ENCODE measurements at regions not wholly inside any gene's neighbourhood (a gene's known extent, or its start where the extent isn't known, plus 50 kb on each side); places are given as distances from the start of the nearest gene placed in this dataset.
"Not testable (repeated sequence)": the region's sequence is repeated elsewhere in the genome, so short reads cannot be mapped to it uniquely, and the experiment has no call there.

DNA sequence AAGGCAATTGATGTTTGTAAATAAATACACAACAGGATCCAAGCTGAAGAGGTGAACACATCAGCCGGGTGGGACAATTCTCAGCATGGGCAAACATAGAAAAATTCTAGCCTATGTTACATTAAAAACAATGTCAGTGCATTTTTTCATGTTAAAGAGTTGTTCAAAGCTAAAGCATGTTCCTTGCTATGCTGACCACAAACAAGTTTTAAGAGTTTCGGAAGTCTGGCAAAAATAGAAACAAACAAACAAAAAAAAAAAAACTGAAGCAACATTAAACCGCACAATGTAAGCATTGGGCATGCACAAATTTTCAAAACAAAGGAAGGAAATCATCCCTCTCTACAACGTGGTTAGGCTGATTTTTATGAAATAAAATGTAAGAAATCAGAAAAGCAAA, 185.8 kb downstream of the FOXD4L6 start:
- not testable (repeated sequence) for H3K4me3 ChIP-seq (ENCODE audit: low read depth, low read length); DNase-seq (ENCODE audit: low read depth)

DNA sequence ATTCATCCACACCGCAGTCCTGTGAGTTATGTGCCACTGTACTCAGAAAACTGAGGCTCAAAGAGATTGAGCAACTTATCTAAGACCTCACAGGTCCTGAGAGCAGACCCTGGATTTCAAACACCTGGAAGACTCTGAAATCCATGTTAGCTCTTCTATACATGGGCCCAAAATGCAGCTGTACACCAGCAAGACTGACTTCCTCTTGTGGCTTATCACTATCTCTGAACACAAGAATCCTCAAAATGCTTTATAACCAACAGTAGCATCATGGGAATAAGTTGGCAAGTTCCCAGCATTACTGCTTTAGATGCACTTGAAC, 188.6 kb downstream of the FOXD4L6 start:
- DNase-seq (ENCODE audit: low read depth); H3K4me3 ChIP-seq (ENCODE audit: low read depth, low read length): not testable (repeated sequence)

DNA sequence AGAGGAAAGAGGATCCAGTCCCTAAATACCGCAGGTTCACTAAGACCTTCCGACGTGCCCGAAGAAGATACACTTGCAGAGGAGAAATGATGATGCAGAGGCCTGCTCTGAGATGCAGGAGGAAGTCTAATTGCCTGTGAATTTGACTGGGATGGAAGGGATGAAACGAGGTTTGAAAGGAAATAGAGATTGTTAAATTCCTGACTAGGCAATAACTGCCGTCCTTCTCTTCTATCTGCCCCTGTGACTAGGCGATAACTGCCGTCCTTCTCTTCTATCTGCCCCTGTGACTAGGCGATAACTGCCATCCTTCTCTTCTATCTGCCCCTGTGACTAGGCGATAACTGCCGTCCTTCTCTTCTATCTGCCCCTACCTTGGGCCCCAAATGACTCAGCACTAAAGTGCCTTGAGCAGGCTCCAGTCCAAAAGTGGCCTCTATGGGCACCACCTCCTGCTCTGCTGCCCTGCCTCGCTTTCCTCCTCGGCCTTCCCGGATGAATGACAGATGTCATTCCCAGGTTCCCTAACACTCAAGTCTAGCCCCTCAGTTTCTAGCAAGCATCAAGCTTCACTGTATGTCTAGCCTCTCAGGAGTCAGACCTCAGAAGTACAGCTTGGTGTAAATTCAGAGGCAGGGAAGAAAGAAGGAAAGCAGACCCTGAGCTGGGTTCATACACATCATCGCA, 189.1 kb downstream of the FOXD4L6 start:
- DNase-seq (ENCODE audit: low read depth); H3K4me3 ChIP-seq (ENCODE audit: low read depth, low read length): not testable (repeated sequence)

DNA sequence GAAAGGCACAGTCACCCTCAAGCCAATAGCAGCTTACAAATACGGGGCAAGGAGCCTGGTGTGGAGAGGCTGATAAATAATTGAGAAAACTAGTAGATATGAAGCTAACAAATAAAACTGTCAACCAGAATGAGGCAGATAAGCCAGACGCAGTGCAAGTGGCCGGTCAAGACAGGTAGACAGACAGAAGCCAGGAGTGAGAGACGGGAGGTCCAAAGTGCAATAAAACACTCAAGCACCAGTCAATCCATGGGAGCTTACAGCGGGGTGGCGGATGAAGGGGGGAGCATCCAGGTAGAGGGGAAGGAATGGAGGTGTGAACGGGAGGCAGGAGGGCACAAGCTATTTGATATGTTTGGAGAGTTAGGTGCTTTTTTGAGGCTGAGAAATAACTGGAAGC, 193.1 kb downstream of the FOXD4L6 start:
- H3K4me3 ChIP-seq (ENCODE audit: low read depth, low read length), result no peak overlapping the region
- DNase-seq (ENCODE audit: low read depth), result no peak

DNA sequence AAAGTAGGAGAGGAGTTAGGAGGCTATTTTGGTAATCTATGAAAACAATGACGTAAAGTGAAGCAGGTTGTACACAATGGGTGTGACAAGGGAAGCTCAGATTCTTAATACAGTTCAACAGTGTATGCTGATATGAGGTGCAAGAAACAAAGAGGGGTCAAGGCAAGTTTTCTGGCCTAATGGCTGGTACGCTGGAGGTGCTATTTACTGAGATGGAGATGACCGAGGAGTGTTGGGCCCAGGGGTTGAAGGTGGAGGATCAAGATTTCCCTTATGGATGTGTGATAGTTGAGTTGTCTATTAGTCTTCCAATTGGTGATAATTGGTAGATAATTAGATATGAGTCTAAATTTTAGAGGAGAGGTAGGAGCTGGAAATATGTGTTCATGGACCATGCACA, 194.0 kb downstream of the FOXD4L6 start:
- not testable (repeated sequence) for H3K4me3 ChIP-seq (ENCODE audit: low read depth, low read length); DNase-seq (ENCODE audit: low read depth)

DNA sequence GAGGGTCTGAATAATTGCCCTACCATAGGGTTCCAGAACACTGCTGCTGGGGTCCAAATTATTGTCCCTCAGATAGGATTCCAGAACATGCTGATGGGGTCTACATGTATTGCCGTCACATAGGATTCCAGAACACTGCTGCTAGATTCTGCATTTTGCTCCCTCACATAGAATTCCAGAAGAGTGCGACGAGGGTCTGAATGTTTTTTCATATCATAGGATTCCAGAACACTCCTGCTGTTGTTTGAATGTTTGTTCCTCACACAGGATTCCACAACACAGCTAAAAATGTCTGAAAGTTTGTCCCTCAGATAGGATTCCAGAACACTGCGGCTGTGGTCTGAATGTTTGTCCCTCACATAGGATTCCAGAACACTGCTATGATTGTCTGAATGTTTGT, 198.1 kb downstream of the FOXD4L6 start:
- DNase-seq (ENCODE audit: low read depth); H3K4me3 ChIP-seq (ENCODE audit: low read depth, low read length): not testable (repeated sequence)

DNA sequence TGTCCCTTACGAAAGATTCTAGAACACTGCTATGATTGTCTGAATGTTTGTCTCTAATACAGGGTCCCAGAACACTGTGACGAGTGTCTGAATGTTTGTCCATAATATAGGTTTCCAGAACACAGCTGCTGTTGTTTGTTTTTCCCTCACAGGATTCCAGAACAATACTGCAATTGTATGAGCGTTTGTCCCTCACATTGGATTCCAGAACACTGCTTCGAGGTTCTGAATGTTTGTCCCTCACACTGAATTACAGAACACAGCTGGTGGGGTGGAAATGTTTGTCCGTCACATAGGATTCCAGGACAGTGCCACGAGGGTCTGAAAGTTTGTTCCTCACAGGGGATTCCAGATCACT, 199.0 kb downstream of the FOXD4L6 start:
- not testable (repeated sequence) for DNase-seq (ENCODE audit: low read depth)

DNA sequence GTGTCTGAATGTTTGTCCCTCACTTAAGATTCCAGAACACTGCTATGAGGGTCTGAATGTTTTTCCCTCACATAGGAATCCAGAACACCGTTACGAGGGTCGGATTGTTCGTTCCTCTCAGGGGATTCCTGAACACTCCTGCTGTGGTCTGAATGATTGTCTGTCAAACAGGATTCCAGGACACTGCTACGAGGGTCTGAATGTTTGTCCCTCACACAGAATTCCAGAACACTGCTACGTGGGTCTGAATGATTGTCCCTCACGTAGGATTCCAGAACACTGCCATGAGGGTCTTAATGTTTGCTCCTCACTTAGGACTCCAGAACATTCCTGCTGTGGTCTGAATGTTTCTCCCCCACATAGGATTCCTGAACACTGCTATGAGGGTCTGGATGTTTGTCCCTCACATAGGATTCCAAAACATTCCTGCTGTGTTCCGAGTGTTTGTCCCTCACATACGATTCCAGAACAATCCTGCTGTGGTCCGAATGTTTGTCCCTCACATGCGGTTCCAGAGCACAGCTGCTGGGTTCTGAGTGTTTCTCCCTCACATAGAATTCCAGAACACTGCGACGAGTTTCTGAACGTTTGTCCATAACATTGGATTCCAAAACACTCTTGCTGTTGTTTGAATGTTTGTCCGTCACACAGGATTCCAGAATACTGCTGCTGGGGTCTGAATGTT, 199.5 kb downstream of the FOXD4L6 start:
- DNase-seq (ENCODE audit: low read depth), result no peak
- no peak overlapping the region for H3K4me3 ChIP-seq (ENCODE audit: low read depth, low read length)

More for the DNA sequence above, 199.0 kb downstream of the FOXD4L6 start:
- H3K4me3 ChIP-seq (ENCODE audit: low read depth, low read length), result not testable (repeated sequence)

DNA sequence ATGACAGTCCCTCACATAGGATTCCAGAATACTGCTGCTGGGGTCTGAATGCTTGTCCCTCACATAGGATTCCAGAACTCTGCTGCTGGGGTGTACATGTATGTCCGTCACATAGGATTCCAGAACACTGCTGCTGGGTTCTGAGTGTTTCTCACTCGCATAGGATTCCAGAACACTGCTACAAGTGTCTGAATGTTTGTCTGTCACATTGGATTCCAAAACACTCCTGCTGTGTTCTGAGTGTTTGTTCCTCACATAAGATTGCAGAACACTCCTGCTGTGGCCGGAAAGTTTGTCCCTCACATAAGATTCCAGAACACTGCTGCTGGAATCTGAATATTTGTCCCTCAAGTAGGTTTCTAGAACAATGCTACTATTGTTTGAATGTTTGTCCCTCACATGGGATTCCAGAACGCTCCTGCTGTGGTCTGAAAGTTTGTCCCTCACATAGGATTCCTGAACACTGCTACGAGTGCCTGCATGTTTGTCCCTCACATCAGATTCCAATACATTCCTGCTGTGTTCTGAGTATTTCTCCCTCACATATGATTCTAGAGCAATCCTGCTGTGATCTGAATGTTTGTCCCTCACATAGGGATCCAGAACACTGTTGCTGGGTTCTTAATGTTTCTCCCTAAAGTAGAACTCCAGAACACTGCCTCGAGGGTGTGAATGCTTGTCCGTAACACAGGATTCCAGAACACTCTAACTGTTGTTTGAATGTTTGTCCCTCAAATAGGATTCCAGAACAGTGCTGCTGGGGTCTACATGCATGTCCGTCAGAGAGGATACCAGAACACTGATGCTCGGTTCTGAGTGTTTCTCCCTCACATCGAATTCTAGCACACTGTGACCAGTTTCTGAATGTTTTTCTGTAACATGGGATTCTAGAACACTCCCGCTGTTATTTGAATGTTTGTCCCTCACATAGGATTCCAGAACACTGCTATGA, 200.4 kb downstream of the FOXD4L6 start:
- no peak overlapping the region for H3K4me3 ChIP-seq (ENCODE audit: low read depth, low read length)
- no peak for DNase-seq (ENCODE audit: low read depth)

DNA sequence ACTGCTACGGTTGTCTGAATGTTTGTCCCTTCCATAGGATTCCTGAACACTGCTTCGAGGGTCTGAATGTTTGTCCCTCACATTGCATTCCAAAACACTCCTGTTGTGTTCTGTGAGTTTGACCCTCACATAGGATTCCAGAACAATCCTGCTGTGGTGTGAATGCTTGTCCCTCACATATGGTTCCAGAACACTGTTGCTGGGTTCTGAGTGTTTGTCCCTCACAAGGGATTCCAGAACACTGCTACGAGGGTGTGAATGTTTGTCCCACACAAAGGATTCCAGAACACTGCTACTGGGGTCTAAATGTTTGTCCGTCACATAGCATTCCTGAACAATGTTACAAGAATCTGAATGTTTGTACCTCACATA, 201.2 kb downstream of the FOXD4L6 start:
- no peak for DNase-seq (ENCODE audit: low read depth)
- H3K4me3 ChIP-seq (ENCODE audit: low read depth, low read length), result no peak overlapping the region

DNA sequence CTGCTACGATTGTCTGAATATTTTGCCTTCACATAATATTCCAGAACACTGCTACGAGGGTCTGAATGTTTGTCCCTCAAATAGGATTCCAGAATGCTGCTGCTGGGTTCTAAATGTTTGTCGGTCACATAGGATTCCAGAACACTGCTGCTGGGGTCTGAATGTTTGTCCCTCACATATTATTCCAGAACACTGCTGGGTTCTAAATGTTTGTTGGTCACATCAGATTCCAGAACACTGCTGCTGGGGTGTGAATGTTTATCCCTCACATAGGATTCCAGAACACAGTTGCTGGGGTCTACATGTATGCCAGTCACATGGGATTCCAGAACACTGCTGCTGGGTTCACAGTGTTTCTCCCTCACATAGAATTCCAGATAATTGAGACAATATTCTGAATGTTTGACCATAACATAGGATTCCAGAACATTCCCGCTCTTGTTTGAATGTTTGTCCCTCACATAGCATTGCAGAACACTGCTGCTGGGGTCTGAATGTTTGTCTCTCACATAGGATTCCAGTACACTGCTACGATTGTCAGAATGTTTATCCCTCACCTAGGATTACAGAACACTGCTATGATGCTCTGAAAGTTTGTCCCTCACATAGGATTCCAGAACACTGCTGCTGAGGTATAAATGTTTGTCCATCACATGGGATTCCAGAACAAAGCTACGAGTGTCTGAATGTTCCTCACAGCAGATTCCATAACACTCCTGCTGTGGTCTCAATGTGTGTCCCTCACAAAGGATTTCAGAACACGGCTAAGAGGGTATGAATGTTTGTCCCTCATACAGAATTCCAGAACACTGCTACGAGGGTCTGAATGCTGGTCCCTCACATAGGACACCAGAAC, 201.8 kb downstream of the FOXD4L6 start:
- H3K4me3 ChIP-seq (ENCODE audit: low read depth, low read length), result no peak overlapping the region
- DNase-seq (ENCODE audit: low read depth), result no peak

DNA sequence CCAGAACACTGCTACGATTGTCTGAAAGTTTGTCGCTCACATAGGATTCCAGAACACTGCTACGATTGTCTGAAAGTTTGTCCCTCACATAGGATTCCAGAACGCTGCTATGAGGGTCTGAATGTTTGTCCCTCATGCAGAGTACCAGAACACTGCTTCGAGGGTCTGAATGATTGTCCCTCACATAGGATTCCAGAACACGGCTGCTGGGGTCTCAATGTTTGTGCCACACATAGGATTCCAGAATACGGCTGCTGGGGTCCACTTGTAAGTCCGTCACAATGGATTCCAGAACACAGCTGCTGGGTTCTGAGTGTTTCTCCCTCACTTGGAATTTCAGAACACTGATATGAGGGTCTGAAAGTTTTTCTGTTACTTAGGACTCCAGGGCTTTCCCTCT, 203.3 kb downstream of the FOXD4L6 start:
- no peak overlapping the region for H3K4me3 ChIP-seq (ENCODE audit: low read depth, low read length)

DNA sequence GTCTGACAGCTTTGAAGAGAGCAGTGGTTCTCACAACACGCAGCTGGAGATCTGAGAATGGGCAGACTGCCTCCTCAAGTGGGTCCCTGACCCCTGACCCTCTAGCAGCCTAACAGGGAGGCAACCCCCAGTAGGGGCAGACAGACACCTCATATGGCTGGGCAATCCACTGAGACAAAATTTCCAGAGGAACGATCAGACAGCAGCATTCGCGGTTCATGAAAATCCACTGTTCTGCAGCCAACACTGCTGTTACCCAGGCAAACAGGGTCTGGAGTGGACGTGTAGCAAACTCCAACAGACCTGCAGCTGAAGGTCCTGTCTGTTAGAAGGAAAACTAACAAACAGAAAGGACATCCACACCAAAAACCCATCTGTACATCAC, 212.1 kb downstream of the FOXD4L6 start:
- not testable (repeated sequence) for DNase-seq (ENCODE audit: low read depth); H3K4me3 ChIP-seq (ENCODE audit: low read depth, low read length)

More for the DNA sequence above, 203.3 kb downstream of the FOXD4L6 start:
- DNase-seq (ENCODE audit: low read depth), result no peak

DNA sequence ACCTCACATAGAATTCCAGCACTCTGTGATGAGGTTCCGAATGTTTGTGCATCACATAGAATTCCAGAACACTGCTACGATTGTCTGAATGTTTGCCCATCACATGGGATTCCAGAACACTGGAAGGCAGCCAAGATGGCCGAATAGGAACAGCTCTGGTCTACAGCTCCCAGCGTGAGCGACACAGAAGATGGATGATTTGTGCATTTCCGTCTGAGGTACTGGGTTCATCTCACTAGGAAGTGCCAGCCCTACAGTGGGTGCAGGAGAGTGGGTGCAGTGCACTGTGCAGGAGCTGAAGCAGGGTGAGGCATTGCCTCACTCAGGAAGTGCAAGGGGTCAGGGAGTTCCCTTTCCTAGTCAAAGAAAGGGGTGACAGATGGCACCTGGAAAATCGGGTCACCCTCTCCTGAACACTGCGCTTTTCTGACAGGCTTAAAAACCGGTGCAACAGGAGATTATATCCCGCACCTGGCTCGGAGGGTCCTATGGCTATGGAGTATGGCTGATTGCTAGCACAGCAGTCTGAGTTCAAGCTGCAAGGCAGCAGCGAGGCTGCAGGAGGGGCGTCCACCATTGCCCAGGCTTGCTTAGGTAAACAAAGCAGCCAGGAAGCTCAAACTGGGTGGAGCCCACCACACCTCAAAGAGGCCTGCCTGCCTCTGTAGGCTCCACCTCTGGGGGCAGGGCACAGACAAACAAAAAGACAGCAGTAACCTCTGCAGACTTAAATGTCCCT, 212.7 kb downstream of the FOXD4L6 start:
- H3K4me3 ChIP-seq (ENCODE audit: low read depth, low read length); DNase-seq (ENCODE audit: low read depth): not testable (repeated sequence)

DNA sequence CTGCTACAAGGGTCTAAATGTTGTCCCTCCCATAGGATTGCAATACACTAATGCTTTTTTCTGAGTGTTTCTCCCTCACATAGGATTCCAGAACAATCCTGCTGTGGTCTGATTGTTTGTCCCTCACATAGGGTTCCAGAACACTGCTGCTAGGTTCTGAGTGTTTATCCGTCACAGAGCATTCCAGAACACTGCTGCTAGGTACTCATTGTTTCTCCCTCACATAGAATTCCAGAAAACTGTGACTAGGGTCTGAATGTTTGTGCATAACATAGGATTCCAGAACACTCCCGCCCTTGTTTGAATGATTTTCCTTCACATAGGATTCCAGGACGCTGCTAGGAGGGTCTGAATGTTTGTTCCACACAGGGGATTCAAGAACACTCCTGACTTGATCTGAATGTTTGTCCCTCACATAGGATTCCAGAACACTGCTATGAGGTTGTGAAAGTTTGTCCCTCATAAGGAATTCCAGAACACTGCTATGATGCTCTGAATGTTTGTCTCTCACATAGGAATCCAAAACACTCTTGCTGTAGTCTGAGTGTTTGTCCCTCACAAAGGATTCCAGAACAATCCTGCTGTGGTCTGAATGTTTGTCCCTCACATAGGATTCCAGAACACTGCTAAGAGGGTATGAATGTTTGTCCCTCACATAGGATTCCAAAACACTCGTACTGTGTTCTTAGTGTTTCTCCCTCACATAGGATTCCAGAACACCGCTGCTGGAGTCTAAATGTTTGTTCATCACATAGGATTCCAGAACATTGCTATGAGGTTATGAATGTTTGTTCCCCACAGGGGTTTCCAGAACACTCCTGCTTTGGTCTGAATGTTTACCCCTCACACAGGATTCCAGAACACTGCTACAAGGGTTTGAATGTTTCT, 213.5 kb downstream of the FOXD4L6 start:
- no peak for DNase-seq (ENCODE audit: low read depth)
- no peak overlapping the region for H3K4me3 ChIP-seq (ENCODE audit: low read depth, low read length)

DNA sequence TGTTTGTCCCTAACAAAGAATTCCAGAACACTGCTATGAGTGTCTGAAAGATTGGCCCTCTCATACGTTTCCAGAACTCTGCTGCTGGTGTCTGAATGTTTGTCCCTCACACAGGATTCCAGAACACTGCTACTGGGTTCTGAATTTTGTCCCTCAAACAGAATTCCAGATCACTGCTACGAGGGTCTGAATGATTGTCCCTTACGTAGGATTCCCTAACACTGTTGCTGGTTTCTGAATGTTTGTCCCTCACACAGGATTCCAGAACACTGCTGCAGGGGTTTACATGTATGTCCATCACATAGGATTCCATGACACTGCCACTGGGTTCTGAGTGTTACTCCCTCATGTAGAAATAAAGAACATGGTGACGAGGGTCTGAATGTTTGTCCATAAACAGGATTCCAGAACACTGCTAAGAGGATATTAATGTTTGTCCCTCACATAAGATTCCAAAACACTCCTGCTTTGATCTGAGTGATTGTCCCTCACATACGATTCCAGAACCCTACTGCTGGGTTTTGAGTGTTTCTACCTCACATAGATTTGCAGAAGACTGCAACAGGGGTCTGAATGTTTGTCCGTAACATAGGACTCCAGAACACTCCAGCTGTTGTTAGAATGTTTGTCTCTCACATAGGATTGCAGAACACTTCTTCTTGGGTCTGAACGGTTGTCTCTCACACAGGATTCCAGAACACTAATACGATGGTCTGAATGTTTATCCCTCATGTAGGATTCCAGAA, 214.4 kb downstream of the FOXD4L6 start:
- DNase-seq (ENCODE audit: low read depth), result no peak
- no peak overlapping the region for H3K4me3 ChIP-seq (ENCODE audit: low read depth, low read length)

DNA sequence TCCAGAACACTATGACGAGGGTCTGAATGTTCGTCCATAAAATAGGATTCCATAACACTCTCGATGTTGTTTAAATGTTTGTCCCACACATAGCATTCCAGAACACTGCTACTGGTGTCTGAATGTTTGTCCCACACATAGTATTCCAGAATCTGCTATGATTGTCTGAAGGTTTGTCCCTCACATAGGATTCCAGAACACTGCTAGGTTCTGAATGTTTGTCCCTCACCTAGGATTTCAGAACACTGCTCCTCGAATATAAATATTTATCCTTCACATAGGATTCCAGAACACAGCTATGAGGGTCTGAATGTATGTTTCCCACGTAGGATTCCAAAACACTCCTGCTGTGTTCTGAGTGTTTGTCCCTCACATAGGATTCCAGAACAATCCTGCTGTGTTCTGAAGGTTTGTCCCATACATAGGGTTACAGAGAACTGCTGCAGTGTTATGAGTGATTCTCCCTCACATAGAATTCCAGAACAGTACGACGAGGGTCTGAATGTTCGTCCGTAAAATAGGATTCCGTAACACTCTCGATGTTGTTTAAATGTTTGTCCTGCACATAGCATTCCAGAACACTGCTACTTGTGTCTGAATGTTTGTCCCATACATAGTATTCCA, 215.3 kb downstream of the FOXD4L6 start:
- no peak overlapping the region for H3K4me3 ChIP-seq (ENCODE audit: low read depth, low read length)
- no peak for DNase-seq (ENCODE audit: low read depth)

All from skeletal muscle cell (primary cell).